ENCODE measurements at regions not wholly inside any gene's neighbourhood (a gene's known extent, or its start where the extent isn't known, plus 50 kb on each side); places are given as distances from the start of the nearest gene placed in this dataset.

DNA sequence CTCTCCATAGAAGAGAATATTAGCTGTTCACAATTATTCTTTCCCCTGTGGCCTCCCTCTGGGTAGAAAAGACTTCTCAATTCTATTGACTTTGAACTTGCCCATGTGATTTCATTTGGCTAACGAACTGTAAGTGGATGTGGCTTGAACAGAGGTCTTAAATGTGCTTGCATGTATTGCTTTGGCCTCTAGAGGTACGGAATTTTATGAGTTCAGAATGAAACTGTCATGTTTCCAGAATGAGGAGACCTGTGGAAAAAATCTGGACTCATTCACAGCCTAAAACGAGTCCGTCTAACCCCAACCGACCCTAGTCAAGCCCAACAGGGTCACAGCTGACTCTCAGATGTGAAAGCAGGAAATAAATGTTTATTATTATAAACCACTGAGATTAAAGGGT is 596.7 kb upstream of the UBE2E2 start:
- TF ChIP-seq MYC (IDR thresholded peaks at IDR 0.05; ENCODE audit: low read depth, low read length) (no peak), POLR2A (IDR thresholded peaks at IDR 0.05; ENCODE audit: low read depth, low read length) (no peak), CTCF (IDR thresholded peaks at IDR 0.05; ENCODE audit: extremely low read depth in 1 of 2, insufficient read depth in 1 of 2, low read depth in 1 of 2, low read length in 2 of 2) (no peak), POLR2AphosphoS5 (IDR thresholded peaks at IDR 0.05; ENCODE audit: insufficient read depth, low read depth, low read length) (no peak)

Data from endothelial cell of umbilical vein (primary cell).